AG09319 (cell line): ENCODE measurements at regions not wholly inside any gene's neighbourhood (a gene's known extent, or its start where the extent isn't known, plus 50 kb on each side); places are given as distances from the start of the nearest gene placed in this dataset.

Source experiments
- DNase-seq: peaks from one replicate; pipeline ENCODE4 v3.0.0-alpha.2; 2010; ENCODE audit warnings: low read depth; ENCODE audit errors: extremely low read depth
- TF ChIP-seq, protein P1 (sequence below): IDR thresholded peaks from 2 replicates; pipeline ENCODE4 v1.5.1; 2011; ENCODE audit warnings: low read depth, mild to moderate bottlenecking, inconsistent platforms, low read length, moderate library complexity

DNA sequence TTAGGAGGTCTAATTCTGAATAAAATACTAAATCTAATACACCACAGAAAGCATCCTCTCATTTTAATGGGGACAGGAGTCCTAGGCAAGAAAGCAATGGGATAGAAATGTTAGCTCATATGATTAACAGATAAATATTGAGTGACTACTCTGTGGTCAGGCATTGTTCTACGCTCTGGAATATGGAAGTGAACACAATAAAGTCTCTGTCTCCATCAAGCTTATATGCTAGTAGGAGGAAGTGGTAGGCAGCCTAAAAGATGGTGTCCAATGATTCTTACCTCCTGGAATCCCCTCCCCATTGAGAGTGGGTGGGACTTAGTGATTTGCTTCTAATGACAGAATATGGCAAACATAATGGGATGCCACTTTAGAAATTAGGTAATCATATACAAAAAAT lies 160.3 kb upstream of the PDGFD start:
- DNase-seq = no peak
- TF ChIP-seq, protein P1, sequence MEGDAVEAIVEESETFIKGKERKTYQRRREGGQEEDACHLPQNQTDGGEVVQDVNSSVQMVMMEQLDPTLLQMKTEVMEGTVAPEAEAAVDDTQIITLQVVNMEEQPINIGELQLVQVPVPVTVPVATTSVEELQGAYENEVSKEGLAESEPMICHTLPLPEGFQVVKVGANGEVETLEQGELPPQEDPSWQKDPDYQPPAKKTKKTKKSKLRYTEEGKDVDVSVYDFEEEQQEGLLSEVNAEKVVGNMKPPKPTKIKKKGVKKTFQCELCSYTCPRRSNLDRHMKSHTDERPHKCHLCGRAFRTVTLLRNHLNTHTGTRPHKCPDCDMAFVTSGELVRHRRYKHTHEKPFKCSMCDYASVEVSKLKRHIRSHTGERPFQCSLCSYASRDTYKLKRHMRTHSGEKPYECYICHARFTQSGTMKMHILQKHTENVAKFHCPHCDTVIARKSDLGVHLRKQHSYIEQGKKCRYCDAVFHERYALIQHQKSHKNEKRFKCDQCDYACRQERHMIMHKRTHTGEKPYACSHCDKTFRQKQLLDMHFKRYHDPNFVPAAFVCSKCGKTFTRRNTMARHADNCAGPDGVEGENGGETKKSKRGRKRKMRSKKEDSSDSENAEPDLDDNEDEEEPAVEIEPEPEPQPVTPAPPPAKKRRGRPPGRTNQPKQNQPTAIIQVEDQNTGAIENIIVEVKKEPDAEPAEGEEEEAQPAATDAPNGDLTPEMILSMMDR = no peak

DNA sequence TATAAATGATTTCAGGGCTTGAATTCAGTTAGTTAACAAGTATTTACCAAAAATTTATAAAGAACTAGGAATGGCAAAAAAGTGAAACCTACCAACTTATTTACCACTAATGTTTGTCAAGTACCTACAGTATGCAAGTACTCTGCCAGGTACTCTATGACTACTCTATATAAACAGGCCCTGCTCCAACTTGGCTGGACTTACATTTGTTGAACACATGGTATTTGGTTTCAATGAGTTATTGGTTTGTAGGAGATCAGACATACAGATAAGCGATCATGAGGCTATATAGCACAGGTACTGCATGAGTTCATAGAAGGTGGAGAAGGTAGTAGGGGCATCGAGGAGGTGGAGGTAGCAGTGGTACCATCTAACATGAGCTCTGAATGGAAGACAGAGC lies 159.9 kb upstream of the PDGFD start:
- TF ChIP-seq, protein P1 = no peak
- no peak for DNase-seq

DNA sequence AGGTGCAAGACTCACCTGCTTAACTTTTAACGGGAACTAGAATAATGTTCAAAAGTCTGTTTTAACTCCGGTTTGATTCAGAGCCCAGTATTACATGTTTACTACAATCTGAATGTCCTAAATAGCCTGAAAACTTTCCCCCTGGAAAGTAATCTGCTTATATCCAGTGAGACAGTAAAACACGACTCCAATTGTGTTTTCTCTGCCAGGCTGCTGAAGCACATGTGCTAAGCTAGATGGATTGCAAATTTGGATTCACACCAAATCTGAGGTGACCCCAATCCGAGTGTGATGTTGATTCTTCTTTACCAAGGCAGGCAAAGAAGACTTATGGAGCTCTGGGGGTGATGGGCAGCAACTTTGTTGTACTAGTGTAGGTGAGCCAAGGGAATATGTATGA lies 158.7 kb upstream of the PDGFD start:
- no peak for DNase-seq
- TF ChIP-seq, protein P1 = no peak

DNA sequence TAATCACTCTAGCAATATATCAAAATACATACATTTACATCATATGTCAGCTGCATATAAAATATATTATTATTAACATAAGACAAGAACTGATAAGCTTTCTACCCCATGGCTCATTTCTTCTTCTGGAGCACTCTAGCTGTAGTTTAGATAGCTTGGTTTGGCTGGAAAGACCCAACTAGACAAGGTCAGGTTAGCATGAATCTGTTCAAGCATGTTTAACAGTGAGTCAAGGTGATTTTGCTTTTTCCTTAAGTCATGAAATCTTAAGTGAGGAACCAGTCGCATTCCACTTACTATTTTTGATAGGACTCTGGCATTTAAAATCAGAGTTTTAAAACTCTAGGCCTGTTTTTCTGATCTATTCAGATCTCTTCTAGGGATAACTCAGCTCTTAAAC lies 157.0 kb upstream of the PDGFD start:
- TF ChIP-seq, protein P1 = no peak
- no peak for DNase-seq

DNA sequence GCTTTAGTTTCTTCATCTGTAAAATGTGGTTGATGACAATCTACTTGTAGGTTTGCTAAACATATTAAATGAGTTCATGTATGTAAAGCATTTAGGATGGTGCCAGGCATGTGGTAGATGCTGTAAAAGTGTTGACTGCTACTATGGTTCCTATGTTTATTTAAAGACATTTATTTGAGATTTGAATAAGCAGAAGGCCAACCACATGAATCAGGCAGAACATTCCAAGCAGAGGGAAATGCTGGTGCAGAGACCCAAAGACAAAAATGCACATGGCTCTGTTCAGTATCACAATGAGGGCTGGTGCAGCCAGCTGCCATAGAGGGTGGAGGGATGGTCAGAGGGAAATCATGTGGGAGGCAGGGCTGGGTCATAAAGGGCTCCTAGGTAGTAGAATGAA lies 156.2 kb upstream of the PDGFD start:
- TF ChIP-seq, protein P1 = no peak

DNA sequence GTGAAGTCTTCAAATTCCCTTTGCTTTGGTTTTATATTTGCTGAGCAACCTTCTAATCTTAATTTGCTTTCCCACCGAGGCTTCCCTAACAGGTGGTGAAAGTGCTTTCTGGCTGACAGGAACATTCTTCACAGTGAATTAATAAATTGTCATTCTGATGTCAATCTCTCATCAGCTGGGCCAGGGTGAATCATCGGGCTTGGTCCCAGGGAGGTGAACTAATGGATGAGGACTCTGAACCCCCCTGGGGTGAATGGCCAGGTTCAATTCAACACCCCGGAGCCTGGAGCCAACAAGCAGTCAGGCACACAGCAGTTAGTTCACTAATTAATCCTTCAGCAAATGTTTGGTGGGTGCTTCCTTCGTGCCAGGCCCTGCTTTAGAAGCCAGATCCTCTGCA lies 155.4 kb upstream of the PDGFD start:
- no peak for DNase-seq
- TF ChIP-seq, protein P1 = no peak

More for the DNA sequence above, 156.2 kb upstream of the PDGFD start:
- DNase-seq = no peak

DNA sequence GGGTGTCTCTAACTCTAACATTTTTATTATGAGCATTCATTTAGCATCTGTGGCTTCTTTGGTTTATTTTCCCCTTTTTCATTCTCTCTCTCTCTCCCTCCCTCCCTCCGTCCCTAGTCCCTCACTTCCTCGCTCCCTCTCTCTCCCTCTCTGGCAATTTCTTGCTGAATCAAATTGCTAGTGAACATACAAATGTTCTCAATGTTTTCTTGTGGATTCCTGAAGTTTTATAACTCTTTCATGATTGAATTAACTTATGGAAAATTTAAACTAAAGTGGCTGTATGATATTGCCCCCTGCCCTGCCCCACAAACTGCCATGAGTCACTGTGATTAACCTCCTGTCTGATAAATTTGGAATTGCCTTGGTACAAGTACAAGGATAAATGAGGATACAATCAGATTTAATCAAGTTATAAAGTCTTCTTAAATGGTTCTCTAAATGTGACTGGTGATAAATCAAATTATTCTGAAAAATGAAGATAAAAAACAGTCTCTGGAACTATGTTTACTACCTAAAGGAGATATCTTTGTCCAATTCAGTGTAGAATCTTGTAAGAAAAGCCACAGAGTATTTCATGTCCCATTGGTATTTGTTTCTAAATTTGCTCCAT lies 143.0 kb upstream of the PDGFD start:
- TF ChIP-seq, protein P1 = no peak
- no peak for DNase-seq
